Esophagus squamous epithelium (tissue), 5 donors: ENCODE measurements at regions not wholly inside any gene's neighbourhood (a gene's known extent, or its start where the extent isn't known, plus 50 kb on each side); places are given as distances from the start of the nearest gene placed in this dataset.
"Not testable (repeated sequence)": the region's sequence is repeated elsewhere in the genome, so short reads cannot be mapped to it uniquely, and the experiment has no call there.

ENCODE experiments used
- DNase-seq: peaks from one replicate; lab custom pipeline; 2025; lab: John Stamatoyannopoulos, UW
- H3K27ac ChIP-seq, 4 donors: fragments of 200-600 bp; sonication (generic); one replicate each; pipeline ENCODE4 v1.5.1; 2016 to 2019; ENCODE audit warnings: mild to moderate bottlenecking in 1 of 4
- H3K27me3 ChIP-seq, 4 donors: fragments of 200-600 bp; sonication (generic); 1 replicate in 3 of 4; 2 replicates in 1 of 4; pipeline versions ENCODE4 v1.5.1 to v1.6.0; 2017 to 2021; ENCODE audit warnings: antibody characterized with exemption in 1 of 4
- H3K36me3 ChIP-seq, 3 donors: fragments of 200-600 bp; sonication (generic); one replicate each; pipeline ENCODE4 v1.5.1; 2016 to 2019
- H3K4me1 ChIP-seq, 3 donors: fragments of 200-600 bp; sonication (generic); one replicate each; pipeline ENCODE4 v1.5.1; 2017 to 2019
- H3K4me3 ChIP-seq, 4 donors: fragments of 200-600 bp; sonication (generic); 1 replicate in 3 of 4; 2 replicates in 1 of 4; pipeline ENCODE4 v1.5.1; 2016 to 2019; ENCODE audit warnings: mild to moderate bottlenecking in 2 of 4, moderate library complexity in 1 of 4
- H3K9me3 ChIP-seq, 3 donors: fragments of 200-600 bp; sonication (generic); one replicate each; pipeline ENCODE4 v1.5.1; 2016 to 2019
- POLR2A ChIP-seq, 4 donors: fragments of 450-650 bp; IDR thresholded peaks; one replicate each; pipeline ENCODE4 v1.6.1; 2017; ENCODE audit warnings: antibody characterized with exemption in 4 of 4, mild to moderate bottlenecking in 4 of 4, moderate library complexity in 3 of 4
- WGBS, 2 donors: methylation state at CpG; one replicate each; pipeline ENCODE4 v1.1.5; 2018; 5-methylcytosine and 5-hydroxymethylcytosine counted together
- intact Hi-C: fragments of 100-400 bp; cut with DNase I; formaldehyde crosslinking; loops from one replicate; pipeline ENCODE4 v1.15.0; 2022
- TF ChIP-seq, protein P1 (sequence below), 6 experiments: fragments of 450-650 bp in 4 of 6; fragments of 200-600 bp in 2 of 6; sonication (generic) in 2 of 6; IDR thresholded peaks; one replicate each; pipeline ENCODE4 v1.5.1; 2016 to 2019; ENCODE audit warnings: antibody characterized with exemption in 6 of 6, mild to moderate bottlenecking in 4 of 6, moderate library complexity in 4 of 6
- donor health status: DM: yes; HTN: yes; CAD: no.

DNA sequence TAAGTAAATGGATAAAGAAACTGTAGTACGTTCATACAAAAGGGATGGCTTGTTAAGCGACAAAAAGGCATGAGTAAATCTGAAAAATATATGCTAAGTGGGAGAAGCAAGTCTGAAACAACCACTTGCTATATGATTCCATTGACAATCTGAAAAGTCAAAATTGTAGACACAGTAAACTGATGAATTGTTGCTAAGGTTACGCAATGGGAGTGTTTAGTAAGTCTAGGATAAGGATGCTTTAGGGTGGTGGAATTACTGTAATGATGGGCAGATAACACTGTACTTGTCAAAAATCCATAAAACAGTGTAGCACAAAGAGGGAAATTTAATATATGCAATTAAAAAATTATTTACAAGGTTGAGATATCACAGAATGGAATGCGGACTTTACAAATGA lies 984.9 kb downstream of the FSCB start:
- Histone ChIP-seq H3K4me3 (no peak overlapping the region), H3K27me3 (no peaks in the 10 kb centered on the region), H3K36me3 (no peaks in the 10 kb centered on the region), H3K27ac (no peak overlapping the region), H3K9me3 (no peaks in the 10 kb centered on the region), H3K4me1 (no peaks in the 10 kb centered on the region)
- TF ChIP-seq, protein P1, sequence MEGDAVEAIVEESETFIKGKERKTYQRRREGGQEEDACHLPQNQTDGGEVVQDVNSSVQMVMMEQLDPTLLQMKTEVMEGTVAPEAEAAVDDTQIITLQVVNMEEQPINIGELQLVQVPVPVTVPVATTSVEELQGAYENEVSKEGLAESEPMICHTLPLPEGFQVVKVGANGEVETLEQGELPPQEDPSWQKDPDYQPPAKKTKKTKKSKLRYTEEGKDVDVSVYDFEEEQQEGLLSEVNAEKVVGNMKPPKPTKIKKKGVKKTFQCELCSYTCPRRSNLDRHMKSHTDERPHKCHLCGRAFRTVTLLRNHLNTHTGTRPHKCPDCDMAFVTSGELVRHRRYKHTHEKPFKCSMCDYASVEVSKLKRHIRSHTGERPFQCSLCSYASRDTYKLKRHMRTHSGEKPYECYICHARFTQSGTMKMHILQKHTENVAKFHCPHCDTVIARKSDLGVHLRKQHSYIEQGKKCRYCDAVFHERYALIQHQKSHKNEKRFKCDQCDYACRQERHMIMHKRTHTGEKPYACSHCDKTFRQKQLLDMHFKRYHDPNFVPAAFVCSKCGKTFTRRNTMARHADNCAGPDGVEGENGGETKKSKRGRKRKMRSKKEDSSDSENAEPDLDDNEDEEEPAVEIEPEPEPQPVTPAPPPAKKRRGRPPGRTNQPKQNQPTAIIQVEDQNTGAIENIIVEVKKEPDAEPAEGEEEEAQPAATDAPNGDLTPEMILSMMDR (IDR thresholded peaks at IDR 0.05) = no peak
- no peak for TF ChIP-seq POLR2A (IDR thresholded peaks at IDR 0.05)
- no peak for DNase-seq
- 82 to 90% methylated on average over 4 of the region's 4 CpGs for WGBS, 2 donors
- intact Hi-C loops = no loop called here

DNA sequence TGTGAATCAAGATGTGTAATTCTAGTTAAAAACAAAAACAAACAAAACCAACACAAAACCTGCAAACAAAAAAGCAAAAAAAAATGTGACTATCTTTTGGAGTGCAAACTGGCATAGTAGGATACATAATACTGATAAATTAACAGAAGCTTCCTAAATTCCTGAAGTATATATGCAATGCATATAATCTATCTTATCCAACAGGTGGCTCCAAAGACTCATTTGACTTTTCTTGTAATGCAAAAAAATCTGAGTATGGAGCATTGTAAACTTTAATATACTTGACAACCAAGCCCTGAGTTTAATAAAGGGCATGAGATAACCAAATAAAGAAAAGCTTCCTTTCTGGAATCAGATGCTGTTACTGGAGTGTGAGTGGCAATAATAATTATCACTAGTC lies 1003.6 kb downstream of the FSCB start:
- Histone ChIP-seq H3K9me3 (no peaks in the 10 kb centered on the region), H3K27ac (no peak overlapping the region), H3K27me3 (no peaks in the 10 kb centered on the region), H3K4me1 (no peaks in the 10 kb centered on the region), H3K36me3 (no peaks in the 10 kb centered on the region), H3K4me3 (no peak overlapping the region)
- TF ChIP-seq, protein P1 (IDR thresholded peaks at IDR 0.05) = no peak
- intact Hi-C loops = no loop called here
- no peak for DNase-seq

DNA sequence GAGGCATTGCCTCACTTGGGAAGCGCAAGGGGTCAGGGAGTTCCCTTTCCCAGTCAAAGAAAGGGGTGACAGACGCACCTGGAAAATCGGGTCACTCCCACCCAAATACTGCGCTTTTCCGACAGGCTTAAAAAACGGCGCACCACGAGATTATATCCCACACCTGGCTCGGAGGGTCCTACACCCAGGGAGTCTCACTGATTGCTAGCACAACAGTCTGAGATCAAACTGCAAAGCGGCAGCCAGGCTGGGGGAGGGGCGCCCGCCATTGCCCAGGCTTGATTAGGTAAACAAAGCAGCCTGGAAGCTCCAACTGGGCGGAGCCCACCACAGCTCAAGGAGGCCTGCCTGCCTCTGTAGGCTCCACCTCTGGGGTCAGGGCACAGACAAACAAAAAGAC lies 1014.7 kb downstream of the FSCB start:
- H3K4me3 ChIP-seq, H3K4me1 ChIP-seq, H3K27ac ChIP-seq, DNase-seq, H3K9me3 ChIP-seq, H3K36me3 ChIP-seq, H3K27me3 ChIP-seq, intact Hi-C loops: not testable (repeated sequence)
- 79% methylated on average over 6 of the region's 13 CpGs; no CpG with 5 or more reads in 1 of the 2 donors for WGBS, 2 donors

DNA sequence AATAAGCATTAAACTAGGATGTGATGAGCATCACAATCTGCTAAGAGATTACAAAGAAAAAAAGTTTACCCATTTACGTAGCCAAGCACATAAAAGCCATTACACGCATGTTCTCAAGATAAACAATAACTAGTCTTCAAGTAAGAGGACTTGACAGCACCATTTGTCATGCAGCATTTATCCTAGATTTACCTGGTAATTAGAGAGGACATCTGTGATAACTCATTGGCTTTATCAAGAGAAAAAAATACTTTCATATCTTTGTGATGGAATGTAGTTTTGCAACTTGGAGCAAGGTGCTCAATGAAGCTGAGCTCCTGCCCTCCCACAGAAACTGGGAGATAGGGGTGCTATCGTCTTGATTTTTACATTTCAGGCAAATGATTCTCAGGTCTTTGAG lies 1023.7 kb downstream of the FSCB start:
- Histone ChIP-seq H3K36me3 (no peaks in the 10 kb centered on the region), H3K27ac (no peak overlapping the region), H3K4me3 (no peak overlapping the region), H3K27me3 (no peaks in the 10 kb centered on the region), H3K4me1 (no peaks in the 10 kb centered on the region), H3K9me3 (no peaks in the 10 kb centered on the region)
- intact Hi-C loops = no loop called here
- TF ChIP-seq, protein P1 (IDR thresholded peaks at IDR 0.05) = no peak
- TF ChIP-seq POLR2A (IDR thresholded peaks at IDR 0.05) = no peak
- DNase-seq = no peak
- 18 to 34% methylated on average over 3 of the region's 3 CpGs for WGBS, 2 donors

DNA sequence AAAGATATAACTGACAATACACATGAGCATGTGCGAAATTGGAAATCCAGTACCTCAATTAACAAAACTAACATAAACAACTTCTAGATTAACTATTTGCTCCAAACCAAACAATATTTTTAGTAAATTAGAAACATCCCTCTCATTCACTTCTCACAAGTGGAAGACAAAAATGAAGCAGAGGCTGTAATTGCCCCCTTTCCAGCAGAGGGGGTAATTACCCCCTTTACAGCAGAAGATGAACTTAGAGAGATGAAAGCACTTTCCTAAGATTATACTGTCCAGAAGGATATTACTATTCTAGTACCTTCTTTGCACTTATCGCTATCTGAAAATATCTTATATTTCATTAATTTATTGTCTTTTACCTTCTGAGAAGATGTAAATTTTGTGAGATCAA lies 1025.2 kb downstream of the FSCB start:
- DNase-seq = no peak
- Histone ChIP-seq H3K27ac (no peak overlapping the region), H3K4me1 (no peaks in the 10 kb centered on the region), H3K36me3 (no peaks in the 10 kb centered on the region), H3K9me3 (no peaks in the 10 kb centered on the region), H3K4me3 (no peak overlapping the region), H3K27me3 (no peaks in the 10 kb centered on the region)
- intact Hi-C loops = no loop called here
- TF ChIP-seq, protein P1 (IDR thresholded peaks at IDR 0.05) = no peak
- TF ChIP-seq POLR2A (IDR thresholded peaks at IDR 0.05) = no peak
- 88 to 89% methylated on average over 2 of the region's 2 CpGs for WGBS, 2 donors

DNA sequence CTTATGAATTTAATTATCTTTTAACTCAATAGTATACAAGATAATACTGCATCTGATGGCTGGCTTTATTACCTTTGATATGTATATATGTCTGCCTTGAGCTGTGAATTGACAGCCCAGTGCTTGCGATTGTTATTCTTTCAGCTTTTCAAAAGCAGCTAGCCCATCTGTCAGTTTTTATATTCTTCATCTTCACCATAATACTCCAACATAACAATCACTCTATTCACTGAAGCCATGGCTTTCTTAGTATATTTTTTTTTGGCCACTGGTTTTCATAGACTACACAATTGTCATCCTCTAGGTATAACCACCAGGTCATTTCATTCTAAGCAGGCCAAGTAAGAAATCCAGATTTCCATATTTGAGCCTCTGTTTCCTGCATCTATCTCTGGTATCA lies 1026.1 kb downstream of the FSCB start:
- no peaks in the 10 kb centered on the region for H3K27me3 ChIP-seq
- no peaks in the 10 kb centered on the region for H3K36me3 ChIP-seq
- 88 to 89% methylated on average over 1 of the region's 1 CpG for WGBS, 2 donors
- intact Hi-C loops = no loop called here
- no peak overlapping the region for H3K27ac ChIP-seq
- no peak for TF ChIP-seq POLR2A (IDR thresholded peaks at IDR 0.05)
- TF ChIP-seq, protein P1 (IDR thresholded peaks at IDR 0.05) = no peak
- no peak for DNase-seq
- no peak overlapping the region for H3K4me3 ChIP-seq
- no peaks in the 10 kb centered on the region for H3K9me3 ChIP-seq
- H3K4me1 ChIP-seq = no peaks in the 10 kb centered on the region
